AG04450 (cell line): ENCODE measurements at regions not wholly inside any gene's neighbourhood (a gene's known extent, or its start where the extent isn't known, plus 50 kb on each side); places are given as distances from the start of the nearest gene placed in this dataset.

ENCODE experiments used
- CTCF ChIA-PET: fragments of 300-600, 350-600 bp; formaldehyde crosslinking; extraction: SDS; loops from one replicate; lab custom pipeline; 2022; ENCODE audit warnings: antibody characterized with exemption, inconsistent platforms; lab: Charles Lee
- POLR2A ChIA-PET: fragments of 350-600 bp; formaldehyde crosslinking; extraction: SDS; loops from one replicate; lab custom pipeline; 2021; ENCODE audit warnings: antibody characterized with exemption, inconsistent platforms; lab: Yijun Ruan, JAX
- DNase-seq: peaks from one replicate; pipeline ENCODE4 v3.0.0-alpha.2; 2011; ENCODE audit warnings: low read depth, low spot score
- H3K27ac ChIP-seq: one replicate; pipeline ENCODE4 v1.5.1; 2012; ENCODE audit warnings: low read depth, low read length, control low read depth
- H3K27me3 ChIP-seq: one replicate; pipeline ENCODE4 v1.6.0; 2012; ENCODE audit warnings: low read length; ENCODE audit not compliant: control insufficient read depth, insufficient read depth
- H3K4me3 ChIP-seq: 2 replicates; pipeline ENCODE4 v1.5.1; 2011; ENCODE audit warnings: mild to moderate bottlenecking, low read depth, low read length, control low read depth
- H3K9me3 ChIP-seq: 2 replicates; pipeline ENCODE4 v1.5.1; 2012; ENCODE audit warnings: low read length; ENCODE audit not compliant: control insufficient read depth, insufficient read depth
- CTCF ChIP-seq: IDR thresholded peaks from 2 replicates; pipeline ENCODE4 v1.5.1; 2011; ENCODE audit warnings: low read depth, low read length, control low read depth, inconsistent platforms

GRCh38 chr5:20575571-20575970 lies 587.6 kb upstream of the CDH18 start:
- TF ChIP-seq CTCF = no peak
- DNase-seq = no peak
- H3K4me3 ChIP-seq = no peak overlapping the region
- no peaks in the 10 kb centered on the region for H3K27me3 ChIP-seq
- no peaks in the 10 kb centered on the region for H3K9me3 ChIP-seq
- POLR2A ChIA-PET = no interaction called here
- CTCF ChIA-PET = no interaction called here
- H3K27ac ChIP-seq = no peak overlapping the region

- TF ChIP-seq CTCF = no peak
- CTCF ChIA-PET = interaction anchor here (0.7 kb wide), 1 partner anchor 25 kb away, joined by 5 read pairs; no protein-coding TSS in a partner anchor
- Histone ChIP-seq H3K27ac (no peak overlapping the region), H3K4me3 (no peak overlapping the region), H3K27me3 (no peaks in the 10 kb centered on the region), H3K9me3 (no peaks in the 10 kb centered on the region)
- POLR2A ChIA-PET = no interaction called here
- no peak for DNase-seq
Observed at GRCh38 chr5:20574576-20574975, 586.6 kb upstream of the CDH18 start.

GRCh38 chr5:20572614-20573013 lies 584.6 kb upstream of the CDH18 start:
- CTCF ChIA-PET = no interaction called here
- DNase-seq = no peak

GRCh38 chr5:20570486-20570885 lies 582.5 kb upstream of the CDH18 start:
- no peak overlapping the region for H3K27ac ChIP-seq
- no peaks in the 10 kb centered on the region for H3K27me3 ChIP-seq
- CTCF ChIA-PET = no interaction called here
- no peak for TF ChIP-seq CTCF
- POLR2A ChIA-PET = no interaction called here
- H3K9me3 ChIP-seq = no peaks in the 10 kb centered on the region
- no peak overlapping the region for H3K4me3 ChIP-seq
- no peak for DNase-seq

More at GRCh38 chr5:20572614-20573013, 584.6 kb upstream of the CDH18 start:
- POLR2A ChIA-PET = no interaction called here
- 0 out of 2 replicates have a peak, but pooled peaks have one; percentile 8 for TF ChIP-seq CTCF
- no peak overlapping the region for H3K27ac ChIP-seq
- no peaks in the 10 kb centered on the region for H3K27me3 ChIP-seq
- no peak overlapping the region for H3K4me3 ChIP-seq
- H3K9me3 ChIP-seq = no peaks in the 10 kb centered on the region

- CTCF ChIA-PET = no interaction called here
- Histone ChIP-seq H3K27me3 (no peaks in the 10 kb centered on the region), H3K9me3 (no peaks in the 10 kb centered on the region), H3K4me3 (no peak overlapping the region), H3K27ac (no peak overlapping the region)
- POLR2A ChIA-PET = no interaction called here
- no peak for DNase-seq
- TF ChIP-seq CTCF = no peak
Observed at GRCh38 chr5:20562544-20562943, 574.5 kb upstream of the CDH18 start.
